ENCODE measurements at regions not wholly inside any gene's neighbourhood (a gene's known extent, or its start where the extent isn't known, plus 50 kb on each side); places are given as distances from the start of the nearest gene placed in this dataset.
A peak's percentile ranks its signal among the peaks of the same experiment; 100 is the strongest.
"Not testable (repeated sequence)": the region's sequence is repeated elsewhere in the genome, so short reads cannot be mapped to it uniquely, and the experiment has no call there.

DNA sequence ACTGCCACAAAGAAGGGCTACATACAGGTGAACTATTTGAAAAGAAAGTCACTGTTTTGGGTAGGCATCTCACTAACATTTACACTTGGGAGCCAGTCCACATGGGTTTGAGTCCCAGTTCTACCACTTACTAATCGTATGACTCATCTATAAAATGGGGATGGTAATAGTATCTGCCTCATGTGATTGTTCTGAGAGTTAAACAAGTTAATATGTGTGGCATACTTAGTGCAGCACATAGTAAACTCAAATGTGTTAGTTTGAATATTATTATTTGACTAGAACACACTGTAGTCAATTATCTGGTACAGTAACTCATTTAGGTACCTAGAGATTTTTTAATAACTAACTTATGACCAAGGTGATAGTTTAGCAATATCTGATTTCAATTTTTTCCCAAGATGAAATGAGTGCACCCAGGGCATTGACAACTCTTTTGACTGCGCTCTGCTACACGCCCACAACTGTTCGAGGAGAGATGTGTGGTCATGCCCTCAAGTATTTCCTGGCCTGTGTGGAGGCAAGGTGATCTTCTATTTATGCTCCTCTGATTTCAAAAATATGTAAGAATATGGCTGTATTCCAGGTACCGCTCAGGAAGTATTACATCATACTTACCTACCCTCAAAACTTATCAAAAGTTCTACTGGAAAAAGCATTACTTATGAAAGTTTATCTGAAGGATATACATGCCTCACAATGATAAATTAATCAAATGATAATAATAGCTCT is 210.6 kb upstream of the EGLN3 start:
- TF ChIP-seq, protein P1, sequence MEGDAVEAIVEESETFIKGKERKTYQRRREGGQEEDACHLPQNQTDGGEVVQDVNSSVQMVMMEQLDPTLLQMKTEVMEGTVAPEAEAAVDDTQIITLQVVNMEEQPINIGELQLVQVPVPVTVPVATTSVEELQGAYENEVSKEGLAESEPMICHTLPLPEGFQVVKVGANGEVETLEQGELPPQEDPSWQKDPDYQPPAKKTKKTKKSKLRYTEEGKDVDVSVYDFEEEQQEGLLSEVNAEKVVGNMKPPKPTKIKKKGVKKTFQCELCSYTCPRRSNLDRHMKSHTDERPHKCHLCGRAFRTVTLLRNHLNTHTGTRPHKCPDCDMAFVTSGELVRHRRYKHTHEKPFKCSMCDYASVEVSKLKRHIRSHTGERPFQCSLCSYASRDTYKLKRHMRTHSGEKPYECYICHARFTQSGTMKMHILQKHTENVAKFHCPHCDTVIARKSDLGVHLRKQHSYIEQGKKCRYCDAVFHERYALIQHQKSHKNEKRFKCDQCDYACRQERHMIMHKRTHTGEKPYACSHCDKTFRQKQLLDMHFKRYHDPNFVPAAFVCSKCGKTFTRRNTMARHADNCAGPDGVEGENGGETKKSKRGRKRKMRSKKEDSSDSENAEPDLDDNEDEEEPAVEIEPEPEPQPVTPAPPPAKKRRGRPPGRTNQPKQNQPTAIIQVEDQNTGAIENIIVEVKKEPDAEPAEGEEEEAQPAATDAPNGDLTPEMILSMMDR (IDR thresholded peaks at IDR 0.05; ENCODE audit: borderline replicate concordance) = no peak
- Histone ChIP-seq H3K9me3 (replicated peaks) (no peaks in the 10 kb centered on the region), H3K27me3 (ENCODE audit: low read depth) (no peaks in the 10 kb centered on the region), H3K4me3 (no peak overlapping the region), H3K4me1 (no peaks in the 10 kb centered on the region), H3K27ac (replicated peaks) (no peak overlapping the region), H3K36me3 (no peaks in the 10 kb centered on the region)
- no peak for DNase-seq
- intact Hi-C loops (cut with micrococcal nuclease) = no loop called here

DNA sequence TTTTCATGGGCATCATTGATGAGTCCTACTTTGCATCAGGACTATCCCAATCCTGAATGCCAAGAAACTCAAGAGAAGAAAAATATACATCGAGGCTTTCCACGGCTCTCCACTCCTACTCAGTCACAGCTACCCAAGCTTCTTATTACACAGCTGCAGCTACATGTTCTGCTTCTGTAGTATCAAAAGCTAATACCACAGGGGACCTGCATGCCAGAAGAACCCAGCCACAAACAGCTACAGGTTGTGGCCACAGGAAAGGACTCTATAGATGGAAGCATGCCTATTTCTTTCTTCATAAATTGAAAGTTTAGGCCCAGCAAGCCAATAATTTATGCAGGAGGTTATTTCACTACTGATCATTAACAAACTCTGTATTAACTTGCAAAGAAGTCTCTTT is 209.7 kb upstream of the EGLN3 start:
- intact Hi-C loops (cut with micrococcal nuclease) = no loop called here

GRCh38 chr14:34157651-34158050 is 206.8 kb upstream of the EGLN3 start:
- H3K27ac ChIP-seq (replicated peaks) = no peak overlapping the region
- H3K36me3 ChIP-seq = no peaks in the 10 kb centered on the region
- H3K9me3 ChIP-seq (replicated peaks) = no peaks in the 10 kb centered on the region
- H3K4me3 ChIP-seq = no peak overlapping the region
- TF ChIP-seq, protein P1 (IDR thresholded peaks at IDR 0.05; ENCODE audit: borderline replicate concordance) = no peak
- intact Hi-C loops (cut with micrococcal nuclease) = no loop called here
- no peak for DNase-seq
- no peaks in the 10 kb centered on the region for H3K4me1 ChIP-seq
- H3K27me3 ChIP-seq (ENCODE audit: low read depth) = no peaks in the 10 kb centered on the region

More for the DNA sequence above, 209.7 kb upstream of the EGLN3 start:
- no peaks in the 10 kb centered on the region for H3K4me1 ChIP-seq
- no peaks in the 10 kb centered on the region for H3K27me3 ChIP-seq (ENCODE audit: low read depth)
- no peaks in the 10 kb centered on the region for H3K36me3 ChIP-seq
- no peak overlapping the region for H3K27ac ChIP-seq (replicated peaks)
- no peak overlapping the region for H3K4me3 ChIP-seq
- H3K9me3 ChIP-seq (replicated peaks) = no peaks in the 10 kb centered on the region
- no peak for DNase-seq
- TF ChIP-seq, protein P1 (IDR thresholded peaks at IDR 0.05; ENCODE audit: borderline replicate concordance) = no peak

DNA sequence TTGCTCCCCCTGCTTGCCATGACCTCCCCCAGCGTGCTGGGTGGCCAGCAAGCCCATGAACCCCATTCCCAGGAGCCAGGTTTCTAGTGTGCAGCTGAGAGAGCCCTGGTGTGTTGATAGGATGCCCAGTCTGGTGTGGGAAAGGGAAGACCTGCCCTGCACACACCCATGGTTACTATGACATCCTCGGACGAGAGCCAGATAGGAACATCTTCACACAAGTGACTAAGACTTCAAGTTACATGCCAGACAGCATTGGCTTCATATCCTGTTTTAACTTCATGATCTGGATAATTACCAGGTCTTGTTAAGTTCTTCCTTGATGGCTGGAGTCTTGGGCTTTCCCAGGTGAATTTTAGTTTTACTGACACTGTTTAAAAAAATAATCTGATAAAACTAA is 196.6 kb upstream of the EGLN3 start:
- Histone ChIP-seq H3K27ac (replicated peaks) (no peak overlapping the region), H3K4me3 (no peak overlapping the region), H3K4me1 (no peaks in the 10 kb centered on the region), H3K36me3 (no peaks in the 10 kb centered on the region), H3K27me3 (ENCODE audit: low read depth) (no peaks in the 10 kb centered on the region), H3K9me3 (replicated peaks) (peaks cover 32% of the 10 kb centered on the region)
- no peak for DNase-seq
- intact Hi-C loops (cut with micrococcal nuclease) = no loop called here
- TF ChIP-seq, protein P1 (IDR thresholded peaks at IDR 0.05; ENCODE audit: borderline replicate concordance) = no peak

GRCh38 chr14:34140127-34140526 is 189.3 kb upstream of the EGLN3 start:
- H3K36me3 ChIP-seq; H3K27me3 ChIP-seq (ENCODE audit: low read depth); DNase-seq; intact Hi-C loops (cut with micrococcal nuclease): not testable (repeated sequence)
- Histone ChIP-seq H3K4me1 (peaks cover 15% of the 10 kb centered on the region), H3K9me3 (replicated peaks) (peaks cover 41% of the 10 kb centered on the region), H3K4me3 (peak overlapping the region; percentile 6), H3K27ac (replicated peaks) (peak overlapping the region; percentile 30)

DNA sequence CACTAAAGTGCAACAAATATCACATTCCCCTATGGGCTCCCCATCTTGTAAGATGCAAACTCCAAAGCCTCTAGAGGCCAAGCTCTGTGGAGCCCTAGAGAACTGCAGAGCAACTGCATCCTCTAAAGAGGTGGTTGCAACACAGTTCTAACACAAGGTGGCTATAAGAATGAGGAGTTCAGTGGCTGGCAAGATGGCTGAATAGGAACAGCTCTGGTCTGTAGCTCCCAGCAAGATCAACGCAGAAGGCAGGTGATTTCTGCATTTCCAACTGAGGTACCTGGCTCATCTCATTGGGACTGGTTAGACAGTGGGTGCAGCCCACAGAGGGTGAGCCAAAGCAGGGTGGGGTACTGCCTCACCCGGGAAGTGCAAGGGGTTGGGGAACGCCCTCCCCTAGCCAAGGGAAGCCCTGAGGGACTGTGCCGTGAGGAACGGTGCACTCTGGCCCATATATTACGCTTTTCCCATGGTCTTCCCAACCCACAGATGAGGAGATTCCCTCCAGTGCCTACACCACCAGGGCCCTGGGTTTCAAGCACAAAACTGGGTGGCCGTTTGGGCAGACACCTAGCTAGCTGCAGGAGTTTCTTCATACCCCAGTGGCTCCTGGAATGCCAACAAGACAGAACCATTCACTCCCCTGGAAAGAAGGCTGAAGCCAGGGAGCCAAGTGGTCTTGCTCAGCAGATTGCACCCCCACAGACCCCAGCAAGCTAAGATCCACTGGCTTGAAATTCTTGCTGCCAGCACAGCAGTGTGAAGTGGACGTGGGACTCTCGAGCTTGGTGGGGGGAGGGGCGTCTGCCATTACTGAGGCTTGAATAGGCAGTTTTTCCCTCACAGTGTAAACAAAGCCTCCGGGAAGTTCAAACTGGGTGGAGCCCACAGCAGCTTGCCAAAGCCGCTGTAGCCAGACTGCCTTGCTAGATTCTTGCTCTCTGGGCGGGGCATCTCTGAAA is 188.6 kb upstream of the EGLN3 start:
- peak overlapping the region; percentile 6 for H3K4me3 ChIP-seq
- H3K27me3 ChIP-seq (ENCODE audit: low read depth); intact Hi-C loops (cut with micrococcal nuclease); H3K36me3 ChIP-seq: not testable (repeated sequence)
- H3K27ac ChIP-seq (replicated peaks) = peak overlapping the region; percentile 30
- peak; percentile 56 for DNase-seq
- peaks cover 15% of the 10 kb centered on the region for H3K4me1 ChIP-seq
- H3K9me3 ChIP-seq (replicated peaks) = peaks cover 35% of the 10 kb centered on the region

Data from left ventricle myocardium inferior (tissue), 1 donor.